ENCODE measurements at regions not wholly inside any gene's neighbourhood (a gene's known extent, or its start where the extent isn't known, plus 50 kb on each side); places are given as distances from the start of the nearest gene placed in this dataset.

GRCh38 chr6:56837322-56837894 is 117.5 kb upstream of the BEND6 start:
- no peak for TF ChIP-seq CTCF (IDR thresholded peaks at IDR 0.05; ENCODE audit: poor library complexity)
- TF ChIP-seq EZH2 (IDR thresholded peaks at IDR 0.05; ENCODE audit: borderline replicate concordance) = no peak
